ENCODE measurements at regions not wholly inside any gene's neighbourhood (a gene's known extent, or its start where the extent isn't known, plus 50 kb on each side); places are given as distances from the start of the nearest gene placed in this dataset.
"Not testable (repeated sequence)": the region's sequence is repeated elsewhere in the genome, so short reads cannot be mapped to it uniquely, and the experiment has no call there.

DNA sequence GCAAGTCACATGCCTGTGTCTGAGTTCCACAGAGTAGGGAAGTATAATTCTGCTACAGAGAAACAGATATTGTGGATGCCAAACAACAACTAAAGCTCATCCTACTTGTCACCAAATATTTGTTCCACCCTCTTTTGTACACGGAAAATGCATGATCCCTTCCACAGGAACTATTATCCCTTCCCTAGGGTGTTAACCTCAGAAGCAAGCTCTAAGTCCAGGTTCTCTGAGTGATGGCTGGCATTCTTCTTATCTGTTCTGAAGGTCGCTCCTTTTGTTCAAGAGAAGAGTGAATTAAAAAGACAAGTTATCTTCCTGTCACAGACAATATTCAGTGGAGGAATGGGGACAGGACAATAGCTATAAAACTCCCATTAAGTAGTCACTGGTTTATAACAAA lies 460.1 kb upstream of the GCFC2 start:
- no peaks in the 10 kb centered on the region for H3K9me3 ChIP-seq (ENCODE audit: control insufficient read depth, low read length)
- H3K27me3 ChIP-seq (replicated peaks; ENCODE audit: control insufficient read depth, insufficient read depth, low read length) = no peaks in the 10 kb centered on the region
- no peak for DNase-seq (ENCODE audit: low read depth)
- no peak overlapping the region for H3K9ac ChIP-seq (ENCODE audit: low read length)
- H3K4me1 ChIP-seq (ENCODE audit: control insufficient read depth, insufficient read depth, low read length) = no peaks in the 10 kb centered on the region
- no peaks in the 10 kb centered on the region for H3K36me3 ChIP-seq (ENCODE audit: control insufficient read depth, insufficient read depth, low read length, severe bottlenecking)
- H3K4me3 ChIP-seq (ENCODE audit: low read length) = no peak overlapping the region

DNA sequence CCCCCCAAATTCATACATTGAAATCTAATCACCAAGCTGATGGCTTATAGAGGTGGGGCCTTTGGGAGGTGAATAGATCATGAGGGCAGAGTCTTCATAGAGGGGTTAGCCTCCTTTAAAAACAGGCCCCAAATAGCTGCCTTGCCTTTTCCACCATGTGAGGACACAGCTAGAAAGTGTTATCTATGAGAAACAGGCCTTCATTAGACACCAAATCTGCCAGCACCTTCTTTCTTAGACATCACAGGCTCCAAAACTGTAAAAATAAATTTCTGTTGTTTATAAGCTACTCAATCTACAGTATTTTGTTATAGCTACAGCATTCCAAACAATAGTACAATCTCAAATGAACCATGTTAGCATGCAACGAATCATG lies 459.3 kb upstream of the GCFC2 start:
- H3K9me3 ChIP-seq (ENCODE audit: control insufficient read depth, low read length) = no peaks in the 10 kb centered on the region
- no peak overlapping the region for H3K9ac ChIP-seq (ENCODE audit: low read length)
- no peaks in the 10 kb centered on the region for H3K4me1 ChIP-seq (ENCODE audit: control insufficient read depth, insufficient read depth, low read length)
- no peaks in the 10 kb centered on the region for H3K27me3 ChIP-seq (replicated peaks; ENCODE audit: control insufficient read depth, insufficient read depth, low read length)
- no peak for DNase-seq (ENCODE audit: low read depth)
- no peak overlapping the region for H3K4me3 ChIP-seq (ENCODE audit: low read length)
- H3K36me3 ChIP-seq (ENCODE audit: control insufficient read depth, insufficient read depth, low read length, severe bottlenecking) = no peaks in the 10 kb centered on the region

DNA sequence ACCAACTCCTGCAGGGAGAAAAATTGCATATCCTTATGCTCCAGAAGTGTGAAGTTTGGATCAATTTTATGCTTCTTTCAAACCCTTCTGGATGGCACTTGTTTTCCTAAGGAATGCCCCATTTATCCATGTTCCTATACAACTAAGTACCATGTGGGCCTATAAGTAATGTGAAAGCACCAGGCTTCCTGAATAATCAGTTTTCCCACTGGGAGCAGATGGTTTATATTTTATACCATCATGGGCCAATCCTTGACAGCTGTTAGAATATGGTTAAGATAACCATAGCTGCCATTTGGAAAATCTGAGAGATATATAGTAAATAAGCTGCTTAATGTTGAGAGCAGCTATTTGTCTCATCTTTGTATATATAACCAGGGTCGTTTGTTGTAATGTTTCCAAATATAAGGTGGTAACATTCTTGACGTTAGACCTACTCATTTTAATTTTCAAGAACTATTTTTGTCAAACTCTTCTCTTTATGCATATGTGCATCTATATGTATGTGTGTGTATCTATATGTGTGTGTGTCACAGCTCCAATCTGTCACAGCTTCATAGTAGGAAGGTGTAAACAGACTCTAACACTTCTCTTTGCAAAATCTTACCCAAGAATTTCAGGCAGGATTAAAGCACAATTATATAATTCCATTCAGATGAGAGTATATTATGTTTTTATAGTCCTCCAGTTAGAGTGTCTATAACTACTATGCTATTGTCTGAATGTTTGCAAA lies 458.7 kb upstream of the GCFC2 start:
- no peak overlapping the region for H3K9ac ChIP-seq (ENCODE audit: low read length)
- no peaks in the 10 kb centered on the region for H3K9me3 ChIP-seq (ENCODE audit: control insufficient read depth, low read length)
- H3K27me3 ChIP-seq (replicated peaks; ENCODE audit: control insufficient read depth, insufficient read depth, low read length) = no peaks in the 10 kb centered on the region
- H3K36me3 ChIP-seq (ENCODE audit: control insufficient read depth, insufficient read depth, low read length, severe bottlenecking) = no peaks in the 10 kb centered on the region
- no peak overlapping the region for H3K4me3 ChIP-seq (ENCODE audit: low read length)
- DNase-seq (ENCODE audit: low read depth) = no peak
- H3K4me1 ChIP-seq (ENCODE audit: control insufficient read depth, insufficient read depth, low read length) = no peaks in the 10 kb centered on the region

GRCh38 chr2:76163860-76164259 lies 453.1 kb upstream of the GCFC2 start:
- DNase-seq (ENCODE audit: low read depth) = no peak
- Histone ChIP-seq H3K27me3 (replicated peaks; ENCODE audit: control insufficient read depth, insufficient read depth, low read length) (no peaks in the 10 kb centered on the region), H3K4me1 (ENCODE audit: control insufficient read depth, insufficient read depth, low read length) (no peaks in the 10 kb centered on the region), H3K4me3 (ENCODE audit: low read length) (no peak overlapping the region), H3K9ac (ENCODE audit: low read length) (no peak overlapping the region), H3K9me3 (ENCODE audit: control insufficient read depth, low read length) (no peaks in the 10 kb centered on the region), H3K36me3 (ENCODE audit: control insufficient read depth, insufficient read depth, low read length, severe bottlenecking) (no peaks in the 10 kb centered on the region)

DNA sequence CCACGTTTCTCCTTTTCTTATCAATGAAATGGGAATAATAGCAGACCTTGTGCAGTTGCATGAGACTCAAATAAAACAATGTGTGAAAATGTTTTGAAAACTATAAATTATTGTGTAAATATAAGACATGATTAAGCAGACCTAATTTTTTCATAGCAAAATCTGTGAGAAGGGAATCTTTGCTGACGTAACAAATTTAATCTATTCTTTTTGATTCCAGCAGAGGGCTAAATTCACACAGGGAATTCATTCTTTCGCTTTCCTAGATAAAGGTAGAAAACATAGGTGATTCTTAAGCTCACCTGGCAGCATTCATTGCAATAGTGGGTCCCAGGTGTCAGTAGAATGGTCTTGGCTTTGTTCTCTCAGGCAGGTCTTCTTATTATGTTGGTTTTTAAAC lies 450.0 kb upstream of the GCFC2 start:
- H3K36me3 ChIP-seq (ENCODE audit: control insufficient read depth, insufficient read depth, low read length, severe bottlenecking) = no peaks in the 10 kb centered on the region
- H3K4me1 ChIP-seq (ENCODE audit: control insufficient read depth, insufficient read depth, low read length) = no peaks in the 10 kb centered on the region
- no peaks in the 10 kb centered on the region for H3K9me3 ChIP-seq (ENCODE audit: control insufficient read depth, low read length)
- no peak for DNase-seq (ENCODE audit: low read depth)
- H3K4me3 ChIP-seq (ENCODE audit: low read length) = no peak overlapping the region
- no peaks in the 10 kb centered on the region for H3K27me3 ChIP-seq (replicated peaks; ENCODE audit: control insufficient read depth, insufficient read depth, low read length)
- no peak overlapping the region for H3K9ac ChIP-seq (ENCODE audit: low read length)

GRCh38 chr2:76159042-76159648 lies 448.4 kb upstream of the GCFC2 start:
- no peaks in the 10 kb centered on the region for H3K27me3 ChIP-seq (replicated peaks; ENCODE audit: control insufficient read depth, insufficient read depth, low read length)
- H3K36me3 ChIP-seq (ENCODE audit: control insufficient read depth, insufficient read depth, low read length, severe bottlenecking) = no peaks in the 10 kb centered on the region
- no peak overlapping the region for H3K9ac ChIP-seq (ENCODE audit: low read length)
- H3K9me3 ChIP-seq (ENCODE audit: control insufficient read depth, low read length) = no peaks in the 10 kb centered on the region
- H3K4me1 ChIP-seq (ENCODE audit: control insufficient read depth, insufficient read depth, low read length) = no peaks in the 10 kb centered on the region
- no peak for DNase-seq (ENCODE audit: low read depth)
- no peak overlapping the region for H3K4me3 ChIP-seq (ENCODE audit: low read length)

DNA sequence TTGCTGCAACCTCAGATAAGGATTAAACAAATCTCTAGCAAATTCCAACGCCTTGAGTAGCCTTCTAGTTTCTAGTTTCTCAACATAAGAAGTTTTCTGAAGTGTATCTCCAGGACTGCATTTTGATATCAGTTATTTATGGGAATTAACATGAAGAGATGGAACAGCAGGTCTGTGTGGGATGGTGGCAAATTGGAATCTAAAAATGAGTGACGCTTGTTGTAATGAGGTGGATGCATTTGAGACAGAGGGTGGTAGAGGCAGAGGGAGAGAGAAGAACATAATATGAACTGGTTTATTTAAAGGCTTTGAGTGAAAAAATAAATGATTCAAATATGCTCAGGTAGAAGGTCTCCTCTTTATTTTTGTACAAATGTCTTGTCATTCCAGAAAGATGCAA lies 446.8 kb upstream of the GCFC2 start:
- no peaks in the 10 kb centered on the region for H3K36me3 ChIP-seq (ENCODE audit: control insufficient read depth, insufficient read depth, low read length, severe bottlenecking)
- no peak overlapping the region for H3K9ac ChIP-seq (ENCODE audit: low read length)
- no peaks in the 10 kb centered on the region for H3K9me3 ChIP-seq (ENCODE audit: control insufficient read depth, low read length)
- no peaks in the 10 kb centered on the region for H3K4me1 ChIP-seq (ENCODE audit: control insufficient read depth, insufficient read depth, low read length)
- H3K4me3 ChIP-seq (ENCODE audit: low read length) = no peak overlapping the region
- H3K27me3 ChIP-seq (replicated peaks; ENCODE audit: control insufficient read depth, insufficient read depth, low read length) = no peaks in the 10 kb centered on the region
- no peak for DNase-seq (ENCODE audit: low read depth)

- no peaks in the 10 kb centered on the region for H3K4me1 ChIP-seq (ENCODE audit: control insufficient read depth, insufficient read depth, low read length)
- H3K4me3 ChIP-seq (ENCODE audit: low read length) = no peak overlapping the region
- H3K27me3 ChIP-seq (replicated peaks; ENCODE audit: control insufficient read depth, insufficient read depth, low read length) = no peaks in the 10 kb centered on the region
- H3K9ac ChIP-seq (ENCODE audit: low read length) = no peak overlapping the region
- H3K36me3 ChIP-seq (ENCODE audit: control insufficient read depth, insufficient read depth, low read length, severe bottlenecking) = no peaks in the 10 kb centered on the region
- H3K9me3 ChIP-seq (ENCODE audit: control insufficient read depth, low read length) = no peaks in the 10 kb centered on the region
- DNase-seq (ENCODE audit: low read depth) = no peak
Measured at GRCh38 chr2:76154981-76155380, 444.3 kb upstream of the GCFC2 start.

- H3K36me3 ChIP-seq (ENCODE audit: control insufficient read depth, insufficient read depth, low read length, severe bottlenecking) = no peaks in the 10 kb centered on the region
- H3K27me3 ChIP-seq (replicated peaks; ENCODE audit: control insufficient read depth, insufficient read depth, low read length) = no peaks in the 10 kb centered on the region
- no peak overlapping the region for H3K9ac ChIP-seq (ENCODE audit: low read length)
- peaks cover 13% of the 10 kb centered on the region for H3K9me3 ChIP-seq (ENCODE audit: control insufficient read depth, low read length)
- no peak for DNase-seq (ENCODE audit: low read depth)
- H3K4me1 ChIP-seq (ENCODE audit: control insufficient read depth, insufficient read depth, low read length) = no peaks in the 10 kb centered on the region
- H3K4me3 ChIP-seq (ENCODE audit: low read length) = no peak overlapping the region
Measured at GRCh38 chr2:76149846-76150245, 439.1 kb upstream of the GCFC2 start.

DNA sequence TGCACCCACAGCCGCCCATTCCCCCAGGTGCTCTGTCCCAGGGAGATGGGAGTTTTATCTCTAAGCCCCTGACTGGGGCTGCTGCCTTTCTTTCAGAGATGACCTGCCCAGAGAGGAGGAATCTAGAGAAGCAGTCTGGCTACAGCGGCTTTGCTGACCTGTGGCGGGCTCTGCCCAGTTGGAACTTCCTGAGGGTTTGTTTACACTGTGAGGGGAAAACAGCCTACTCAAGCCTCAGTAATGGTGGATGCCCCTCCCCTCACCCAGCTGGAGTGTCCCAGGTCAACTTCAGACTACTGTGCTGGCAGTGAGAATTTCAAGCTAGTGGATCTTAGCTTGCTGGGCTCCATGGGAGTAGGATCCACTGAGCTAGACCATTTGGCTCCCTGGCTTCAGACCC lies 428.6 kb upstream of the GCFC2 start:
- H3K4me1 ChIP-seq (ENCODE audit: control insufficient read depth, insufficient read depth, low read length); H3K36me3 ChIP-seq (ENCODE audit: control insufficient read depth, insufficient read depth, low read length, severe bottlenecking); H3K27me3 ChIP-seq (replicated peaks; ENCODE audit: control insufficient read depth, insufficient read depth, low read length); H3K4me3 ChIP-seq (ENCODE audit: low read length); H3K9ac ChIP-seq (ENCODE audit: low read length); DNase-seq (ENCODE audit: low read depth); H3K9me3 ChIP-seq (ENCODE audit: control insufficient read depth, low read length): not testable (repeated sequence)

- H3K4me1 ChIP-seq (ENCODE audit: control insufficient read depth, insufficient read depth, low read length) = no peaks in the 10 kb centered on the region
- H3K27me3 ChIP-seq (replicated peaks; ENCODE audit: control insufficient read depth, insufficient read depth, low read length) = no peaks in the 10 kb centered on the region
- no peak overlapping the region for H3K9ac ChIP-seq (ENCODE audit: low read length)
- no peak overlapping the region for H3K4me3 ChIP-seq (ENCODE audit: low read length)
- no peaks in the 10 kb centered on the region for H3K9me3 ChIP-seq (ENCODE audit: control insufficient read depth, low read length)
- no peaks in the 10 kb centered on the region for H3K36me3 ChIP-seq (ENCODE audit: control insufficient read depth, insufficient read depth, low read length, severe bottlenecking)
- DNase-seq (ENCODE audit: low read depth) = no peak
Measured at GRCh38 chr2:76128622-76129021, 417.9 kb upstream of the GCFC2 start.

DNA sequence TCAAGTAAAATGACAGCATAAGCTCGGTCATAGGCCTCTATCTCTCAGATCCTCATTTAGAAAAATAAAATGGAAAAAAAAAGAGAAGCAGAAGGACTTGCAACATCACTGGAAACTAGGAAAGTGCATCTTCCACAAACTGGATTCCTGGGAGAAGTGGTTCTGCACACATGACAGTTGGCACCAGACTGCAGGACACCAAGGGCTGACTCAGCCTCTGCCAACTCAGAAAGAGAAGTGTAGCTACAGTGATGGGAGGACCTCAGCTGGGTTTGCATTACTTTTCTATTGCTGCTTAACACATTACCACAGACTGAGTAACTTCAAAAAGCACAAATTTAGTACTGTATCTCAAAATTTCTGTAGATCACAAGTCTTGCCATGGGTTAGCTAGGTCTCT lies 409.5 kb upstream of the GCFC2 start:
- Histone ChIP-seq H3K9ac (ENCODE audit: low read length) (no peak overlapping the region), H3K4me1 (ENCODE audit: control insufficient read depth, insufficient read depth, low read length) (no peaks in the 10 kb centered on the region), H3K4me3 (ENCODE audit: low read length) (no peak overlapping the region), H3K9me3 (ENCODE audit: control insufficient read depth, low read length) (no peaks in the 10 kb centered on the region), H3K27me3 (replicated peaks; ENCODE audit: control insufficient read depth, insufficient read depth, low read length) (no peaks in the 10 kb centered on the region), H3K36me3 (ENCODE audit: control insufficient read depth, insufficient read depth, low read length, severe bottlenecking) (no peaks in the 10 kb centered on the region)
- no peak for DNase-seq (ENCODE audit: low read depth)

Data from adipocyte (in vitro differentiated cells).